ENCODE measurements at regions not wholly inside any gene's neighbourhood (a gene's known extent, or its start where the extent isn't known, plus 50 kb on each side); places are given as distances from the start of the nearest gene placed in this dataset.

- no peak overlapping the region for H3K4me2 ChIP-seq (ENCODE audit: low read length)
- no peaks in the 10 kb centered on the region for H4K20me1 ChIP-seq (ENCODE audit: insufficient read depth, low read length)
- FAIRE-seq (no peak), DNase-seq (ENCODE audit: low read depth) (no peak)
- H3K27me3 Mint-ChIP-seq (ENCODE audit: low read depth, unreplicated experiment) = peaks cover 9% of the 10 kb centered on the region
- no peak overlapping the region for H2AFZ ChIP-seq (ENCODE audit: low read depth, low read length)
- no peaks in the 10 kb centered on the region for H3K9me3 Mint-ChIP-seq (ENCODE audit: unreplicated experiment)
- H3K4me3 ChIP-seq (ENCODE audit: insufficient read depth, low read depth, low read length) = no peak overlapping the region
- H3K36me3 ChIP-seq (ENCODE audit: insufficient read depth, low read length) = no peaks in the 10 kb centered on the region
- no peak overlapping the region for H3K27ac Mint-ChIP-seq (ENCODE audit: unreplicated experiment)
- peaks cover 1% of the 10 kb centered on the region for H3K36me3 Mint-ChIP-seq (ENCODE audit: low read depth, unreplicated experiment)
- no peak overlapping the region for H3K4me3 Mint-ChIP-seq (ENCODE audit: unreplicated experiment)
- no peaks in the 10 kb centered on the region for H3K4me1 ChIP-seq (ENCODE audit: insufficient read depth, low read length)
- H3K4me1 Mint-ChIP-seq (ENCODE audit: low read depth, unreplicated experiment) = no peaks in the 10 kb centered on the region
- no peak overlapping the region for H3K9ac ChIP-seq (ENCODE audit: low read length)
- H3K9me3 ChIP-seq (ENCODE audit: insufficient read depth, low read depth, low read length) = no peaks in the 10 kb centered on the region
- H3K27ac ChIP-seq (ENCODE audit: low read depth, low read length) = no peak overlapping the region
- no peaks in the 10 kb centered on the region for H3K79me2 ChIP-seq (ENCODE audit: insufficient read depth, low read length)
- TF ChIP-seq EZH2 (IDR thresholded peaks at IDR 0.05; ENCODE audit: insufficient read depth, low read length) = no peak
- no peak for TF ChIP-seq CTCF (IDR thresholded peaks at IDR 0.05; ENCODE audit: insufficient read depth, low read depth, low read length)
- H3K27me3 ChIP-seq (ENCODE audit: insufficient read depth, low read length) = no peaks in the 10 kb centered on the region
These were observed 240.9 kb downstream of the IRX1 start for GRCh38 chr5:3836528-3836927.

DNA sequence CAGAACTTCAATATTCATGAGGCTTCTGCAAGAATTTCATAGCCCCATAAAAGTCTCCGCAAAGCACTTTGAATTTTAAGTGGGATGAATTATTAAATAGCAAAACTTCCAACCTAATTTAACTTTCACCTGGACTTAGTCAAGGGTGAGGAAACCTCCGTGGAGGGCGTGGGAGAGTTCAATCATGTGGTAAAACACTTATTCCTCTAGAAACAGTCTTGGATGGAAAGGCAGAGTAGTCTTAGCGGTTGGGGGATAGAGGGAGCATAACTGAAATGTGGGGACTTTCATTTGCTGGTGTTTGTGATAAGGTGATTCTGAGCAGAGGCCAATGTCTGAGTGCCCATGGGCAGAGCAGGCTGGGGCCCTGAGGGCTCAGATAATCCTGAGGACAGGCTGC lies 241.9 kb downstream of the IRX1 start:
- H3K27ac ChIP-seq (ENCODE audit: low read depth, low read length) = no peak overlapping the region
- no peaks in the 10 kb centered on the region for H3K9me3 ChIP-seq (ENCODE audit: insufficient read depth, low read depth, low read length)
- no peak overlapping the region for H3K4me3 ChIP-seq (ENCODE audit: insufficient read depth, low read depth, low read length)
- no peaks in the 10 kb centered on the region for H3K4me1 Mint-ChIP-seq (ENCODE audit: low read depth, unreplicated experiment)
- H3K27ac Mint-ChIP-seq (ENCODE audit: unreplicated experiment) = no peak overlapping the region
- no peaks in the 10 kb centered on the region for H3K4me1 ChIP-seq (ENCODE audit: insufficient read depth, low read length)
- H3K36me3 ChIP-seq (ENCODE audit: insufficient read depth, low read length) = no peaks in the 10 kb centered on the region
- H3K27me3 ChIP-seq (ENCODE audit: insufficient read depth, low read length) = no peaks in the 10 kb centered on the region
- no peak for TF ChIP-seq CTCF (IDR thresholded peaks at IDR 0.05; ENCODE audit: insufficient read depth, low read depth, low read length)
- TF ChIP-seq EZH2 (IDR thresholded peaks at IDR 0.05; ENCODE audit: insufficient read depth, low read length) = no peak
- no peak overlapping the region for H3K4me3 Mint-ChIP-seq (ENCODE audit: unreplicated experiment)
- H3K9me3 Mint-ChIP-seq (ENCODE audit: unreplicated experiment) = no peaks in the 10 kb centered on the region
- peaks cover 9% of the 10 kb centered on the region for H3K27me3 Mint-ChIP-seq (ENCODE audit: low read depth, unreplicated experiment)
- no peak overlapping the region for H3K9ac ChIP-seq (ENCODE audit: low read length)
- DNase-seq (ENCODE audit: low read depth) = no peak
- FAIRE-seq = no peak
- H2AFZ ChIP-seq (ENCODE audit: low read depth, low read length) = no peak overlapping the region
- no peak overlapping the region for H3K4me2 ChIP-seq (ENCODE audit: low read length)
- no peaks in the 10 kb centered on the region for H4K20me1 ChIP-seq (ENCODE audit: insufficient read depth, low read length)
- H3K36me3 Mint-ChIP-seq (ENCODE audit: low read depth, unreplicated experiment) = peaks cover 1% of the 10 kb centered on the region
- no peaks in the 10 kb centered on the region for H3K79me2 ChIP-seq (ENCODE audit: insufficient read depth, low read length)

GRCh38 chr5:3839151-3839550 lies 243.5 kb downstream of the IRX1 start:
- Mint-ChIP-seq H3K27ac (ENCODE audit: unreplicated experiment) (no peak overlapping the region), H3K27me3 (ENCODE audit: low read depth, unreplicated experiment) (peaks cover 9% of the 10 kb centered on the region), H3K4me1 (ENCODE audit: low read depth, unreplicated experiment) (no peaks in the 10 kb centered on the region), H3K4me3 (ENCODE audit: unreplicated experiment) (no peak overlapping the region), H3K36me3 (ENCODE audit: low read depth, unreplicated experiment) (peaks cover 1% of the 10 kb centered on the region), H3K9me3 (ENCODE audit: unreplicated experiment) (no peaks in the 10 kb centered on the region)
- H3K36me3 ChIP-seq (ENCODE audit: insufficient read depth, low read length) = no peaks in the 10 kb centered on the region
- no peak for DNase-seq (ENCODE audit: low read depth)
- H4K20me1 ChIP-seq (ENCODE audit: insufficient read depth, low read length) = no peaks in the 10 kb centered on the region
- H3K27me3 ChIP-seq (ENCODE audit: insufficient read depth, low read length) = no peaks in the 10 kb centered on the region
- H3K4me1 ChIP-seq (ENCODE audit: insufficient read depth, low read length) = no peaks in the 10 kb centered on the region
- FAIRE-seq = no peak
- no peak overlapping the region for H2AFZ ChIP-seq (ENCODE audit: low read depth, low read length)
- no peak overlapping the region for H3K27ac ChIP-seq (ENCODE audit: low read depth, low read length)
- no peak overlapping the region for H3K4me2 ChIP-seq (ENCODE audit: low read length)
- no peak overlapping the region for H3K9ac ChIP-seq (ENCODE audit: low read length)
- H3K4me3 ChIP-seq (ENCODE audit: insufficient read depth, low read depth, low read length) = no peak overlapping the region
- H3K79me2 ChIP-seq (ENCODE audit: insufficient read depth, low read length) = no peaks in the 10 kb centered on the region
- no peaks in the 10 kb centered on the region for H3K9me3 ChIP-seq (ENCODE audit: insufficient read depth, low read depth, low read length)
- no peak for TF ChIP-seq EZH2 (IDR thresholded peaks at IDR 0.05; ENCODE audit: insufficient read depth, low read length)
- TF ChIP-seq CTCF (IDR thresholded peaks at IDR 0.05; ENCODE audit: insufficient read depth, low read depth, low read length) = no peak
